PFSK-1 (cell line): ENCODE measurements at regions not wholly inside any gene's neighbourhood (a gene's known extent, or its start where the extent isn't known, plus 50 kb on each side); places are given as distances from the start of the nearest gene placed in this dataset.

Experiments
- FOXP2 ChIP-seq: optimal IDR thresholded peaks from 2 replicates; pipeline ENCODE3; 2011; ENCODE audit warnings: borderline replicate concordance, control low read depth, inconsistent platforms; ENCODE audit not compliant: insufficient read depth; ENCODE audit errors: extremely low read length, extremely low read depth
- POLR2AphosphoS5 ChIP-seq: IDR thresholded peaks from 2 replicates; pipeline ENCODE4 v1.6.1; 2012; ENCODE audit warnings: low read depth, mild to moderate bottlenecking, control low read depth, low read length, moderate library complexity
- REST ChIP-seq, 2 experiments: IDR thresholded peaks; 2 replicates each; pipeline versions ENCODE4 v1.6.1 to v1.8.0; 2011 to 2012; ENCODE audit warnings: low read depth in 2 of 2, low read length in 2 of 2, control low read depth in 1 of 2, inconsistent platforms in 1 of 2, mild to moderate bottlenecking in 1 of 2, moderate library complexity in 1 of 2; ENCODE audit not compliant: insufficient read depth in 1 of 2

- no peak for TF ChIP-seq POLR2AphosphoS5
- no peak for TF ChIP-seq FOXP2
- no peak for TF ChIP-seq REST (IDR thresholded peaks at IDR 0.05; ENCODE audit: insufficient read depth in 1 of 2, low read depth in 2 of 2, low read length in 2 of 2)
Observed at GRCh38 chr1:244111027-244111426, 59.9 kb downstream of the ZBTB18 start.
